ENCODE measurements at regions not wholly inside any gene's neighbourhood (a gene's known extent, or its start where the extent isn't known, plus 50 kb on each side); places are given as distances from the start of the nearest gene placed in this dataset.
A peak's percentile ranks its signal among the peaks of the same experiment; 100 is the strongest.
"Not testable (repeated sequence)": the region's sequence is repeated elsewhere in the genome, so short reads cannot be mapped to it uniquely, and the experiment has no call there.

- not testable (repeated sequence) for DNase-seq (ENCODE audit: low read depth in 4 of 4, low spot score in 3 of 4)
These were observed 64.8 kb downstream of the B4GALT7 start for GRCh38 chr5:177664737-177665136.

- not testable (repeated sequence) for DNase-seq (ENCODE audit: low read depth in 4 of 4, low spot score in 3 of 4)
These were observed 65.2 kb downstream of the B4GALT7 start for GRCh38 chr5:177665172-177665571.

- DNase-seq (ENCODE audit: low read depth in 4 of 4, low spot score in 3 of 4) = not testable (repeated sequence)
These were observed 66.0 kb downstream of the B4GALT7 start for GRCh38 chr5:177665960-177666359.

DNA sequence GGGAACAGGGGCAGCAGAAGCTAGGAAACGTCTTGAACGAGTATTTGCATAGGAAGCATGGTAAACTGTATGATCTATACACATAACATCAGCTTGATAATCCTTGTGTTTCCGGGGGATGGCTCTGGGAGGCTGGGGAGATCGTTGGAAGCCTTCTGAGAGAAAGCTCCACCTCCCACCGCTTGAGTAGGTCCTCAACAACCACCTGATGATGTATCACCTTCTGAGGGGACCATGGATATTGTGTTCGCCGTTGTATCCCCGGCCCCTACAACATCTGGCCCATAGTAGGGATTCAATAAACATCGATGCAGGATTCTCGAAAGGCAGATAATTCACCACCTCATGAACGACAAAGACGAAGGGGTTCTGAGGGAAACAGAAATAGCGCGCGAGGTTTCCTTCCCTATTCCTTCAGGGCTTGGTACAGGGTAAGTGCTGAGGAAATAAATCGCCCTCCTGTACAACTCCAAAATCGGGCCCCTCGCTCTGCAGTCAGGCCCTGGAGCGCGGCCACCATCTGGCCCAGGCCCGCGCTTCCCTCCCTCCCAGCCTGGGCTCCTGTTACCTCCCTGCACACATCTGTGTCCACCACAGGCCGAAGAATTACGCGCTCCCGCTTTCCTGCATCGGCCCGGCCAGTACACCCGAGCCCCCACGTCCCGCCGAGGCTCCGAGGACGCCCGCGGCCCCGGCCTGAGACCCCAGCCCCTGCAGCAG is 71.3 kb downstream of the B4GALT7 start:
- not testable (repeated sequence) for DNase-seq (ENCODE audit: low read depth in 4 of 4, low spot score in 3 of 4)

DNA sequence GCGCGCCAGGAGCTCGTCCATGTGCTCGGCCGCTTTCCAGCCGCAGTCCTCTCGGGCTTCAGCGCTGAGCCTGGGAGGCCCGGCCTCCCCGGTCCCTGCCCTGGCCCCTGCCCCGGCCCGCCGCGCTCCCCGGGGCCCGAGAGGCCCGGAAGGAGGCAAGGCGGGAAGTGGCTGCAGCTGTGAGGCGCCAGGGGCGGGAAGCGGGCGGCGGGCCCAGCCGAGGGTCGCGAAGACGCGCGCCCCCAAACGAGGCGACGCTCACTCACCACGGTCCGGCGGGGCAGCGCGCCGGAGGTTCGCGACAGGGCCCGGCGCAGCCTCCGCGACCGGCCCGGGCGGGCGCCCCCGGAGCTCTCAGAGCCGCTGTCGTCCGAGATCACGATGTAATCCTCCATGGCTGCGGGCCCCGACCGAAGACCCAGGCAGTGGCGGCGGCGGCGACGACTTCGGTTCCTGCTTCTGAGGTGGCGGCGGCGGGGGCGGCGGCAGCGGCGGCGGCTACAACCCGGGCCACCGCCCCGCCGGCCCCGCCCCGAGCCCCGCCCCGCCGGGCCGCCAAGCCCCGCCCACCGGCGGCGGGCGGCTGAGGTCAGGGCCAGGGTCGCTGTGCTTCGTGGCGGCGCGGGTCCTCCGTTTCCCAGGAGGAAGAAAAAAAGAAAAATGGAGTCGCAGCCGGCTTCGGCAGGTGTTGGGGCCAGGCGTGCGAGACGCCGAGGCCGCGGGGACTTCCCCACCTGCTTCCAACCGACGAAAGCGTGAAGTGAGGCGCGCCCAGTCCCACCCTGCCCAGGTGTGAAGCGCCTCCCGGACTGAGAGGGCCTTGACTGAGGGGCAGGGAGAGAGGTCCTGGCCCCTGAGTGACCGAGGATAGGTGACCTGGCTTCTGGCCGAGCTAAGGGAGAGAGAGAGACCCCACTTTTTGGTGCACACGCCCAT is 72.1 kb downstream of the B4GALT7 start:
- DNase-seq (ENCODE audit: low read depth in 4 of 4, low spot score in 3 of 4) = peak in 1 of 4 donors; percentile 3

Data from right renal pelvis (tissue), 4 donors.